CD4-positive, alpha-beta T cell treated with Interleukin-15 for 1 hour (primary cell): ENCODE measurements at regions not wholly inside any gene's neighbourhood (a gene's known extent, or its start where the extent isn't known, plus 50 kb on each side); places are given as distances from the start of the nearest gene placed in this dataset.

Source experiments
- DNase-seq: peaks from one replicate; pipeline ENCODE4 v3.0.0-alpha.2; 2020

- DNase-seq, result no peak
Observed at GRCh38 chr12:75894965-75895754, 136.4 kb downstream of the PHLDA1 start.

- no peak for DNase-seq
Observed at GRCh38 chr12:75893765-75894164, 137.8 kb downstream of the PHLDA1 start.

- no peak for DNase-seq
Observed at GRCh38 chr12:75892731-75893408, 138.7 kb downstream of the PHLDA1 start.

- no peak for DNase-seq
Observed at GRCh38 chr12:75891072-75891471, 140.5 kb downstream of the PHLDA1 start.

- no peak for DNase-seq
Observed at GRCh38 chr12:75890660-75891059, 140.9 kb downstream of the PHLDA1 start.

GRCh38 chr12:75890141-75890540, 141.4 kb downstream of the PHLDA1 start:
- DNase-seq, result no peak

- DNase-seq, result no peak
Observed at GRCh38 chr12:75888874-75889613, 142.5 kb downstream of the PHLDA1 start.

- DNase-seq, result no peak
Observed at GRCh38 chr12:75888399-75888798, 143.2 kb downstream of the PHLDA1 start.

GRCh38 chr12:75887979-75888378, 143.6 kb downstream of the PHLDA1 start:
- no peak for DNase-seq

GRCh38 chr12:75884465-75884985, 147.1 kb downstream of the PHLDA1 start:
- no peak for DNase-seq

- no peak for DNase-seq
Observed at GRCh38 chr12:75883241-75883640, 148.3 kb downstream of the PHLDA1 start.

- DNase-seq, result no peak
Observed at GRCh38 chr12:75882421-75882820, 149.2 kb downstream of the PHLDA1 start.

GRCh38 chr12:75881920-75882319, 149.7 kb downstream of the PHLDA1 start:
- DNase-seq, result no peak

- no peak for DNase-seq
Observed at GRCh38 chr12:75877763-75878621, 153.6 kb downstream of the PHLDA1 start.

GRCh38 chr12:75876832-75877762, 154.5 kb downstream of the PHLDA1 start:
- DNase-seq, result no peak

- DNase-seq, result no peak
Observed at GRCh38 chr12:75874441-75874840, 157.1 kb downstream of the PHLDA1 start.

- no peak for DNase-seq
Observed at GRCh38 chr12:75872762-75873161, 158.8 kb downstream of the PHLDA1 start.

- no peak for DNase-seq
Observed at GRCh38 chr12:75870878-75871277, 160.7 kb downstream of the PHLDA1 start.

GRCh38 chr12:75868501-75868900, 163.1 kb downstream of the PHLDA1 start:
- no peak for DNase-seq

- DNase-seq, result no peak
Observed at GRCh38 chr12:75865315-75865714, 166.3 kb downstream of the PHLDA1 start.

- no peak for DNase-seq
Observed at GRCh38 chr12:75864161-75864560, 167.4 kb downstream of the PHLDA1 start.
